GM23338 (cell line): ENCODE measurements at regions not wholly inside any gene's neighbourhood (a gene's known extent, or its start where the extent isn't known, plus 50 kb on each side); places are given as distances from the start of the nearest gene placed in this dataset.

Source experiments
- ATAC-seq: fragments of 200-7000 bp; cut with Tn5 transposase; 3 replicates; pipeline ENCODE4 v1.9.1; 2020
- DNase-seq: peaks from one replicate; pipeline ENCODE4 v3.0.0-alpha.2; 2015; ENCODE audit warnings: low spot score
- H2AFZ ChIP-seq: fragments of 200-600 bp; sonication (generic); 2 replicates; pipeline ENCODE4 v1.8.0; 2016; ENCODE audit warnings: antibody characterized with exemption, mild to moderate bottlenecking, moderate library complexity
- H3F3A ChIP-seq: fragments of 200-600 bp; sonication (generic); replicated peaks from 2 replicates; pipeline ENCODE4 v1.8.0; 2017; ENCODE audit warnings: antibody characterized with exemption, mixed run types, low read depth
- H3K27ac ChIP-seq: fragments of 200-600 bp; sonication (generic); 2 replicates; pipeline ENCODE4 v1.6.1; 2016; ENCODE audit warnings: low read depth
- H3K27me3 ChIP-seq: fragments of 200-600 bp; sonication (generic); 2 replicates; pipeline ENCODE4 v1.8.0; 2016; ENCODE audit warnings: mild to moderate bottlenecking, mixed run types, moderate library complexity; ENCODE audit not compliant: insufficient read depth
- H3K36me3 ChIP-seq: fragments of 200-600 bp; sonication (generic); 2 replicates; pipeline ENCODE4 v1.8.0; 2016; ENCODE audit warnings: mild to moderate bottlenecking; ENCODE audit not compliant: insufficient read depth
- H3K4me1 ChIP-seq: fragments of 200-600 bp; sonication (generic); 2 replicates; pipeline ENCODE4 v1.8.0; 2016; ENCODE audit warnings: mild to moderate bottlenecking, moderate library complexity; ENCODE audit not compliant: insufficient read depth
- H3K4me2 ChIP-seq: fragments of 200-600 bp; sonication (generic); 2 replicates; pipeline ENCODE4 v1.7.1; 2017; ENCODE audit warnings: mixed run types
- H3K4me3 ChIP-seq: fragments of 200-600 bp; sonication (generic); 2 replicates; pipeline ENCODE4 v1.6.1; 2016; ENCODE audit warnings: mixed run types
- H3K79me2 ChIP-seq: fragments of 200-600 bp; sonication (generic); replicated peaks from 2 replicates; pipeline ENCODE4 v1.8.0; 2017; ENCODE audit warnings: mild to moderate bottlenecking; ENCODE audit not compliant: insufficient read depth
- H3K9me2 ChIP-seq: fragments of 200-600 bp; sonication (generic); 2 replicates; pipeline ENCODE4 v1.8.0; 2017; ENCODE audit not compliant: insufficient read depth
- H4K20me1 ChIP-seq: fragments of 200-600 bp; sonication (generic); replicated peaks from 2 replicates; pipeline ENCODE4 v1.8.0; 2017; ENCODE audit warnings: mild to moderate bottlenecking; ENCODE audit not compliant: insufficient read depth
- H3K27ac Mint-ChIP-seq: 2 replicates; pipeline ENCODE4 v1.8.0; 2020; ENCODE audit warnings: inconsistent platforms, mild to moderate bottlenecking, moderate library complexity, mixed read lengths
- H3K27me3 Mint-ChIP-seq: 3 replicates; pipeline ENCODE4 v1.8.0; 2022; ENCODE audit warnings: low read depth, mild to moderate bottlenecking, moderate library complexity, mixed read lengths, inconsistent platforms; ENCODE audit not compliant: insufficient read depth, poor library complexity
- H3K36me3 Mint-ChIP-seq: 3 replicates; pipeline ENCODE4 v1.8.0; 2021; ENCODE audit warnings: low read depth, mild to moderate bottlenecking, inconsistent platforms, moderate library complexity, mixed read lengths
- H3K4me1 Mint-ChIP-seq: 3 replicates; pipeline ENCODE4 v1.8.0; 2020; ENCODE audit warnings: mild to moderate bottlenecking, inconsistent platforms, mixed read lengths
- H3K4me3 Mint-ChIP-seq: 3 replicates; pipeline ENCODE4 v1.8.0; 2021; ENCODE audit warnings: moderate library complexity, mild to moderate bottlenecking, inconsistent platforms, mixed read lengths
- H3K9me3 Mint-ChIP-seq: 3 replicates; pipeline ENCODE4 v1.8.0; 2020; ENCODE audit warnings: moderate library complexity, mild to moderate bottlenecking, inconsistent platforms, mixed read lengths
- CREB1 ChIP-seq: fragments of 250-450 bp; sonication (Bioruptor Pico); IDR thresholded peaks from 2 replicates; pipeline ENCODE4 v1.5.0; 2020; ENCODE audit warnings: low read depth, mild to moderate bottlenecking, moderate library complexity
- EZH2phosphoT487 ChIP-seq: fragments of 200-600 bp; sonication (generic); IDR thresholded peaks from one replicate; pipeline ENCODE4 v1.8.1; 2018; ENCODE audit warnings: antibody characterized with exemption; ENCODE audit not compliant: unreplicated experiment
- NANOG ChIP-seq: IDR thresholded peaks from 2 replicates; pipeline ENCODE4 v1.6.1; 2016; ENCODE audit warnings: antibody characterized with exemption, borderline replicate concordance
- REST ChIP-seq: IDR thresholded peaks from one replicate; pipeline ENCODE4 v1.6.1; 2018; ENCODE audit warnings: antibody characterized with exemption; ENCODE audit not compliant: unreplicated experiment
- STAT1 ChIP-seq: IDR thresholded peaks from one replicate; pipeline ENCODE4 v1.6.1; 2016; ENCODE audit warnings: antibody characterized with exemption; ENCODE audit not compliant: unreplicated experiment
- ZNF114 ChIP-seq: fragments of 250-450 bp; sonication (Bioruptor Pico); IDR thresholded peaks from 2 replicates; pipeline ENCODE4 v1.5.0; 2020; ENCODE audit warnings: mild to moderate bottlenecking, moderate library complexity
- ZNF331 ChIP-seq: fragments of 250-450 bp; sonication (Bioruptor Pico); IDR thresholded peaks from 2 replicates; pipeline ENCODE4 v1.5.0; 2020; ENCODE audit warnings: low read depth, mild to moderate bottlenecking, moderate library complexity
- TF ChIP-seq, protein P1 (sequence below): fragments of 250-450 bp; sonication (Bioruptor Pico); IDR thresholded peaks from 2 replicates; pipeline ENCODE4 v1.5.0; 2020; ENCODE audit warnings: mild to moderate bottlenecking, moderate library complexity

- Histone ChIP-seq H4K20me1 (no peaks in the 10 kb centered on the region), H3K4me3 (no peak overlapping the region), H3K27me3 (no peaks in the 10 kb centered on the region), H3F3A (no peaks in the 10 kb centered on the region), H3K4me1 (no peaks in the 10 kb centered on the region; the same call in 1 of the 2 replicates), H2AFZ (no peak overlapping the region), H3K79me2 (no peaks in the 10 kb centered on the region), H3K9me2 (no peaks in the 10 kb centered on the region), H3K27ac (no peak overlapping the region), H3K36me3 (no peaks in the 10 kb centered on the region), H3K4me2 (no peak overlapping the region)
- ATAC-seq (no peak), DNase-seq (no peak)
- TF ChIP-seq REST = no peak
- TF ChIP-seq ZNF331 (CRISPR knock-in tag) = no peak
- TF ChIP-seq CREB1 (CRISPR knock-in tag) = no peak
- no peak for TF ChIP-seq STAT1
- no peak for TF ChIP-seq EZH2phosphoT487
- no peak overlapping the region; the same call in 1 of the 2 replicates for H3K27ac Mint-ChIP-seq
- peaks cover 5% of the 10 kb centered on the region; the same call in 2 of the 3 replicates for H3K4me1 Mint-ChIP-seq
- H3K9me3 Mint-ChIP-seq = no peaks in the 10 kb centered on the region
- H3K36me3 Mint-ChIP-seq = no peaks in the 10 kb centered on the region; the same call in 2 of the 3 replicates
- H3K27me3 Mint-ChIP-seq = no peaks in the 10 kb centered on the region
- no peak overlapping the region for H3K4me3 Mint-ChIP-seq
Observed at GRCh38 chrX:78527263-78527662, 131.9 kb downstream of the RTL3 start.

DNA sequence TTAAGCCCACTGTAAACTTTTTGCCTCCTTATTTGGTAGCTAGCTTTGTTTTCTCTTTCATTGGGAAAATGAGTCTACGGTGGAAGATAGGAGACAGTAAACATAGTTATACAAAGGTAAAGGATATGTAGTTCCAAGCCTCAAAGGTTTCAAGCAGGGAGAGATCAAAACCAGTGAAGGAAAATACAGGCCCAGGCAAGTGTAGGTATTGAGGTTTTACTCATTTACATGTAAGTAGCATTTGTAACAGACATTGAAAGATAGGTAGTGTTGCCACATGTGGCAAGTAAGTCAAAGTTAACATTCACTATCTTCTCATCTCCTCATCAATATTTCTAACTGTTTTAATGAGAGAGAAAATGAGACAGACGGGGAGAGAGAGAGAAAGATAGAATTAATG is 136.5 kb downstream of the RTL3 start:
- no peaks in the 10 kb centered on the region; the same call in 2 of the 3 replicates for H3K36me3 Mint-ChIP-seq
- H3K36me3 ChIP-seq = no peaks in the 10 kb centered on the region
- H3K27me3 ChIP-seq = no peaks in the 10 kb centered on the region
- no peak overlapping the region for H3K4me3 Mint-ChIP-seq
- H3K9me3 Mint-ChIP-seq = no peaks in the 10 kb centered on the region
- H3K4me1 Mint-ChIP-seq = peaks cover 7% of the 10 kb centered on the region; the same call in 2 of the 3 replicates
- no peak overlapping the region for H3K4me3 ChIP-seq
- peaks cover 4% of the 10 kb centered on the region; the same call in 1 of the 2 replicates for H3K9me2 ChIP-seq
- DNase-seq (no peak), ATAC-seq (no peak)
- no peaks in the 10 kb centered on the region for H4K20me1 ChIP-seq
- no peak overlapping the region for H3K27ac Mint-ChIP-seq
- no peaks in the 10 kb centered on the region for H3F3A ChIP-seq
- H3K4me2 ChIP-seq = no peak overlapping the region
- no peaks in the 10 kb centered on the region for H3K79me2 ChIP-seq
- H3K4me1 ChIP-seq = no peaks in the 10 kb centered on the region; the same call in 1 of the 2 replicates
- no peaks in the 10 kb centered on the region for H3K27me3 Mint-ChIP-seq
- no peak overlapping the region for H2AFZ ChIP-seq
- H3K27ac ChIP-seq = no peak overlapping the region
- no peak for TF ChIP-seq CREB1 (CRISPR knock-in tag)
- TF ChIP-seq, protein P1, sequence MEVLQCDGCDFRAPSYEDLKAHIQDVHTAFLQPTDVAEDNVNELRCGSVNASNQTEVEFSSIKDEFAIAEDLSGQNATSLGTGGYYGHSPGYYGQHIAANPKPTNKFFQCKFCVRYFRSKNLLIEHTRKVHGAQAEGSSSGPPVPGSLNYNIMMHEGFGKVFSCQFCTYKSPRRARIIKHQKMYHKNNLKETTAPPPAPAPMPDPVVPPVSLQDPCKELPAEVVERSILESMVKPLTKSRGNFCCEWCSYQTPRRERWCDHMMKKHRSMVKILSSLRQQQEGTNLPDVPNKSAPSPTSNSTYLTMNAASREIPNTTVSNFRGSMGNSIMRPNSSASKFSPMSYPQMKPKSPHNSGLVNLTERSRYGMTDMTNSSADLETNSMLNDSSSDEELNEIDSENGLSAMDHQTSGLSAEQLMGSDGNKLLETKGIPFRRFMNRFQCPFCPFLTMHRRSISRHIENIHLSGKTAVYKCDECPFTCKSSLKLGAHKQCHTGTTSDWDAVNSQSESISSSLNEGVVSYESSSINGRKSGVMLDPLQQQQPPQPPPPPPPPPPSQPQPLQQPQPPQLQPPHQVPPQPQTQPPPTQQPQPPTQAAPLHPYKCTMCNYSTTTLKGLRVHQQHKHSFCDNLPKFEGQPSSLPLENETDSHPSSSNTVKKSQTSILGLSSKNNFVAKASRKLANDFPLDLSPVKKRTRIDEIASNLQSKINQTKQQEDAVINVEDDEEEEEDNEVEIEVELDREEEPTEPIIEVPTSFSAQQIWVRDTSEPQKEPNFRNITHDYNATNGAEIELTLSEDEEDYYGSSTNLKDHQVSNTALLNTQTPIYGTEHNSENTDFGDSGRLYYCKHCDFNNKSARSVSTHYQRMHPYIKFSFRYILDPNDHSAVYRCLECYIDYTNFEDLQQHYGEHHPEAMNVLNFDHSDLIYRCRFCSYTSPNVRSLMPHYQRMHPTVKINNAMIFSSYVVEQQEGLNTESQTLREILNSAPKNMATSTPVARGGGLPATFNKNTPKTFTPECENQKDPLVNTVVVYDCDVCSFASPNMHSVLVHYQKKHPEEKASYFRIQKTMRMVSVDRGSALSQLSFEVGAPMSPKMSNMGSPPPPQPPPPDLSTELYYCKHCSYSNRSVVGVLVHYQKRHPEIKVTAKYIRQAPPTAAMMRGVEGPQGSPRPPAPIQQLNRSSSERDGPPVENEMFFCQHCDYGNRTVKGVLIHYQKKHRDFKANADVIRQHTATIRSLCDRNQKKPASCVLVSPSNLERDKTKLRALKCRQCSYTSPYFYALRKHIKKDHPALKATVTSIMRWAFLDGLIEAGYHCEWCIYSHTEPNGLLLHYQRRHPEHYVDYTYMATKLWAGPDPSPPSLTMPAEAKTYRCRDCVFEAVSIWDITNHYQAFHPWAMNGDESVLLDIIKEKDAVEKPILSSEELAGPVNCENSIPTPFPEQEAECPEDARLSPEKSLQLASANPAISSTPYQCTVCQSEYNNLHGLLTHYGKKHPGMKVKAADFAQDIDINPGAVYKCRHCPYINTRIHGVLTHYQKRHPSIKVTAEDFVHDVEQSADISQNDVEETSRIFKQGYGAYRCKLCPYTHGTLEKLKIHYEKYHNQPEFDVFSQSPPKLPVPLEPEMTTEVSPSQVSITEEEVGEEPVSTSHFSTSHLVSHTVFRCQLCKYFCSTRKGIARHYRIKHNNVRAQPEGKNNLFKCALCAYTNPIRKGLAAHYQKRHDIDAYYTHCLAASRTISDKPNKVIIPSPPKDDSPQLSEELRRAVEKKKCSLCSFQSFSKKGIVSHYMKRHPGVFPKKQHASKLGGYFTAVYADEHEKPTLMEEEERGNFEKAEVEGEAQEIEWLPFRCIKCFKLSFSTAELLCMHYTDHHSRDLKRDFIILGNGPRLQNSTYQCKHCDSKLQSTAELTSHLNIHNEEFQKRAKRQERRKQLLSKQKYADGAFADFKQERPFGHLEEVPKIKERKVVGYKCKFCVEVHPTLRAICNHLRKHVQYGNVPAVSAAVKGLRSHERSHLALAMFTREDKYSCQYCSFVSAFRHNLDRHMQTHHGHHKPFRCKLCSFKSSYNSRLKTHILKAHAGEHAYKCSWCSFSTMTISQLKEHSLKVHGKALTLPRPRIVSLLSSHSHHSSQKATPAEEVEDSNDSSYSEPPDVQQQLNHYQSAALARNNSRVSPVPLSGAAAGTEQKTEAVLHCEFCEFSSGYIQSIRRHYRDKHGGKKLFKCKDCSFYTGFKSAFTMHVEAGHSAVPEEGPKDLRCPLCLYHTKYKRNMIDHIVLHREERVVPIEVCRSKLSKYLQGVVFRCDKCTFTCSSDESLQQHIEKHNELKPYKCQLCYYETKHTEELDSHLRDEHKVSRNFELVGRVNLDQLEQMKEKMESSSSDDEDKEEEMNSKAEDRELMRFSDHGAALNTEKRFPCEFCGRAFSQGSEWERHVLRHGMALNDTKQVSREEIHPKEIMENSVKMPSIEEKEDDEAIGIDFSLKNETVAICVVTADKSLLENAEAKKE (CRISPR knock-in tag) = no peak
- TF ChIP-seq ZNF114 (CRISPR knock-in tag) = no peak
- no peak for TF ChIP-seq REST
- TF ChIP-seq NANOG = no peak
- TF ChIP-seq EZH2phosphoT487 = no peak
